ENCODE measurements at regions not wholly inside any gene's neighbourhood (a gene's known extent, or its start where the extent isn't known, plus 50 kb on each side); places are given as distances from the start of the nearest gene placed in this dataset.

GRCh38 chr16:50899951-50900350 is 158.1 kb downstream of the CYLD start:
- Mint-ChIP-seq H3K4me1 (ENCODE audit: low read depth) (peaks cover 16% of the 10 kb centered on the region), H3K4me3 (no peak overlapping the region), H3K9me3 (peaks cover 21% of the 10 kb centered on the region), H3K27me3 (peaks cover 3% of the 10 kb centered on the region), H3K36me3 (ENCODE audit: low read depth) (no peaks in the 10 kb centered on the region), H3K27ac (no peak overlapping the region)
- intact Hi-C loops (cut with micrococcal nuclease) = no loop called here

DNA sequence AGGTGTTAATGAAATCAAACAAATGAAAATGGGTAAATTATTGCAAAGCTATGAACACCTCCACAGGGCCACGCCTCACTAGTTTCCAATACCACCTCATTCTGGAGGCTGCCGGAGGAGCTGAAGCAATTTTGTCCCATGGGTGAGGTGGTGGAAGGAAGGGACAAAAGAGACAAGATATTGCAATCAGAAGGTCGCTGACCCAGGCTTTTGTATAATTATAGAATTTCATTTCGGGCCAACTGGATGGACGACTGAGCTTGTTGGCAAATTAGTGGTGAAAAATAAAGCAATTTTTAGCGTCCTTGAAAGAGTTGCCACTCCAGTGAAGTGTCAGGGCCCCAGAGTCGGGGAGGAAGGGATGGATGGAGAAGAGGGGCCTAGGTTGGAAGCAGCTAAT is 147.9 kb downstream of the CYLD start:
- Mint-ChIP-seq H3K4me3 (no peak overlapping the region), H3K4me1 (ENCODE audit: low read depth) (peaks cover 21% of the 10 kb centered on the region), H3K9me3 (no peaks in the 10 kb centered on the region), H3K27me3 (peaks cover 7% of the 10 kb centered on the region), H3K27ac (no peak overlapping the region), H3K36me3 (ENCODE audit: low read depth) (no peaks in the 10 kb centered on the region)
- intact Hi-C loops (cut with micrococcal nuclease) = no loop called here

DNA sequence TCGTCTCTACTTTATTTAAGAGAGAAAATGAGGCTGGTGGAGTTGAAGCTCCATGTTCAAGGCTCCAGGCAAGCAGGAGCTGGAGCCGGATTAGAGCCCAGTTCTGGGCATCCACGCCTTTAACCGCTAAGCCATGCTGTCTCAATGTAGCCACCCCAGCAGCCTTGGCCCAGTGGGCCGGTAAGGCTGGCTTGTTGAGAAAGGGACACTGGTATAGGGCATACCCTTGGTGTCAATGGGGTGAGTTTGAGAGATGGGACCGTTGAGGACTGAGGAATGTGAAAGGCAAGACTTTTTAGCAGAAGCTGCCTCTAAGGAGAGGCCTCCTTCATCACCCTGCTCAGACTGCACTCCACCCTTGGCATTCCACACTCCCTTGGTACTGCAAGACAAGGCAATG is 147.4 kb downstream of the CYLD start:
- intact Hi-C loops (cut with micrococcal nuclease) = no loop called here
- no peak overlapping the region for H3K4me3 Mint-ChIP-seq

DNA sequence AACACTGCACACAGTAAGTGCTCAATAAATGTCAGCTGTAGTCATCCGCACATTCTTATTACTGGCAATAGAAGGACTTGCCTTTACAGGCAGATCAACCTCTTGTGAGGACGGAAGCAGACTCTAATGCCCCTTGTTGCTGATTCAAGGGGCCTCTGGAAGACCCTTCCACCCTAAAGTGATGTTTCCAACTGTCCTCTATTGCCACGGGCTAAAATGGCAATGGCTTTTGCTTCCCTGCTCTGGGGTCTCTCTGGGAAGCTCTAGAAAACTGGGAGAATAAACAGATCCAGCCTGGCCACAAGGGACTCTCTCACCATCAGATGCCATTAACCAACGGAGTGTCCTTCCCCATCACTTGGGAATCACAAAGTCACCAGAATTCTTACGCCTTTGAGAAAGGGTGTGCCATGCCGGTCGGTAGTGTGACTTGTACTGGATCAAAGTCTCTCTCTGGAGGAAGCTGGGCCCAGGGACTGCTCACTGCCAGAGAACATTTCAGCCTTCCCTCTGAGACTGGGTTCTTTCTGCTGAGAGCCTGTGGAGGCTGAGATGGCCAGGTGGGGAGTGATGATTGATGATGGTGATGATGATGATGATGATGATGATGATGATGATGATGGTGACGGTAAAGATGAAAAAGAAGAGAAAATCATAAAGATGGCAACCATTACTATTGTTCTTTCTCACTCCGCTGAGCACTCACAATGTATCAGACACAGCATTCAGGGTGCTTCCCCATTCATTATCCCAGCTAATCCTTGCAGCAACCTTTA is 146.8 kb downstream of the CYLD start:
- H3K27ac Mint-ChIP-seq = no peak overlapping the region
- no peaks in the 10 kb centered on the region for H3K9me3 Mint-ChIP-seq
- no peak overlapping the region for H3K4me3 Mint-ChIP-seq
- peaks cover 14% of the 10 kb centered on the region for H3K4me1 Mint-ChIP-seq (ENCODE audit: low read depth)
- intact Hi-C loops (cut with micrococcal nuclease) = no loop called here
- H3K36me3 Mint-ChIP-seq (ENCODE audit: low read depth) = no peaks in the 10 kb centered on the region
- peaks cover 7% of the 10 kb centered on the region for H3K27me3 Mint-ChIP-seq

More for the DNA sequence above, 147.4 kb downstream of the CYLD start:
- no peaks in the 10 kb centered on the region for H3K36me3 Mint-ChIP-seq (ENCODE audit: low read depth)
- H3K27ac Mint-ChIP-seq = no peak overlapping the region
- no peaks in the 10 kb centered on the region for H3K9me3 Mint-ChIP-seq
- H3K27me3 Mint-ChIP-seq = peaks cover 7% of the 10 kb centered on the region
- peaks cover 19% of the 10 kb centered on the region for H3K4me1 Mint-ChIP-seq (ENCODE audit: low read depth)

- peaks cover 5% of the 10 kb centered on the region for H3K27me3 Mint-ChIP-seq
- no peaks in the 10 kb centered on the region for H3K9me3 Mint-ChIP-seq
- H3K4me3 Mint-ChIP-seq = no peak overlapping the region
- H3K27ac Mint-ChIP-seq = peak overlapping the region; percentile 38
- H3K36me3 Mint-ChIP-seq (ENCODE audit: low read depth) = no peaks in the 10 kb centered on the region
- H3K4me1 Mint-ChIP-seq (ENCODE audit: low read depth) = peaks cover 14% of the 10 kb centered on the region
- intact Hi-C loops (cut with micrococcal nuclease) = no loop called here
These were observed 145.8 kb downstream of the CYLD start for GRCh38 chr16:50887500-50888298.

GRCh38 chr16:50884066-50884860 is 142.4 kb downstream of the CYLD start:
- Mint-ChIP-seq H3K4me3 (no peak overlapping the region), H3K9me3 (no peaks in the 10 kb centered on the region), H3K27me3 (peaks cover 6% of the 10 kb centered on the region), H3K36me3 (ENCODE audit: low read depth) (no peaks in the 10 kb centered on the region), H3K4me1 (ENCODE audit: low read depth) (peaks cover 14% of the 10 kb centered on the region), H3K27ac (no peak overlapping the region)
- intact Hi-C loops (cut with micrococcal nuclease) = no loop called here

DNA sequence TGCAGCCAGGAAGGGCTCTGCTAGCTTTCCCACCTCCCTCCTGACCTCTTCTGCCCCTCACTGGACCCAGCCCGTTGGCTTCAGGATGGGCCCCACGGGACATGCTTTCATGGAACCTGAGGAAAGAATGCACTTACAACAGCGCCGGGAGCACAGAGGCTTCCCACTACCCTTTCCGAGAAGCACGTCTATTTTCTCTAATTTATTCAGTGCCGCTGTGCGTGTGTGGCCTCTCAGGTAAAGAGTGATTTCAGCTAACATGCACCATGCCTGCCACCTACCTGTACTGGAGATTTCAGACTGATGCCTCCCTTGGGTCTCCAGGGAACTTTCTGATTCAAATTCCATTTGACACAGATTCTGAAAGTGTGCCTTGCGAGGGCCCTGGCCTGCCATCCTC is 140.1 kb downstream of the CYLD start:
- intact Hi-C loops (cut with micrococcal nuclease) = no loop called here
- no peaks in the 10 kb centered on the region for H3K9me3 Mint-ChIP-seq
- peaks cover 3% of the 10 kb centered on the region for H3K4me1 Mint-ChIP-seq (ENCODE audit: low read depth)
- peaks cover 17% of the 10 kb centered on the region for H3K27me3 Mint-ChIP-seq
- H3K27ac Mint-ChIP-seq = no peak overlapping the region
- no peaks in the 10 kb centered on the region for H3K36me3 Mint-ChIP-seq (ENCODE audit: low read depth)
- no peak overlapping the region for H3K4me3 Mint-ChIP-seq

DNA sequence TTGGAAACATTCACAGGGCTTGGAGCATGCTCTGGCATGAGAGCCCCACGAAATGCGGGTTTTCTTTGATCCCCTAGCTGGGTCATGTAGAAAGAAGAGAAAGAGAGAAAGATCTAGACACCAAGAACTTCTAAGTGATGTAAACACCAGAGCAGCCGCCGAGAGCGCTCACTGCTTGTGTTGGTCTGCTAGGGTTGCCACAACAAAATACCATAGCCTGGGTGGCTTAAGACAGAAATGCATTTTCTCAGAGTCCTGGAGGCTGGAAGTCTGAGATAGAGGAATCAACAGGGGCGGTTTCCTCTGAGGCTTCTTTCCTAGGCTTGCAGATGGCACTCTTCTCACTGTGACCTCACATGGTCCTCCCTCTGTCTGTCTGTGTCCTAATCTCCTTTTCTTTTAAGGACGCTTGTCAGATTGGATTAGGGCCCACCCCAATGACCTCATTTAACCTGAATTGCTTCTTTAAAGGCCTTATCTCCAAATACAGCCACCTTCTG is 139.5 kb downstream of the CYLD start:
- Mint-ChIP-seq H3K9me3 (no peaks in the 10 kb centered on the region), H3K4me3 (no peak overlapping the region), H3K4me1 (ENCODE audit: low read depth) (no peaks in the 10 kb centered on the region), H3K27ac (no peak overlapping the region), H3K36me3 (ENCODE audit: low read depth) (no peaks in the 10 kb centered on the region), H3K27me3 (peaks cover 17% of the 10 kb centered on the region)
- intact Hi-C loops (cut with micrococcal nuclease) = no loop called here

- Mint-ChIP-seq H3K4me3 (no peak overlapping the region), H3K27me3 (peaks cover 19% of the 10 kb centered on the region), H3K4me1 (ENCODE audit: low read depth) (no peaks in the 10 kb centered on the region), H3K27ac (no peak overlapping the region), H3K9me3 (no peaks in the 10 kb centered on the region), H3K36me3 (ENCODE audit: low read depth) (no peaks in the 10 kb centered on the region)
- intact Hi-C loops (cut with micrococcal nuclease) = no loop called here
These were observed 139.0 kb downstream of the CYLD start for GRCh38 chr16:50880926-50881325.

DNA sequence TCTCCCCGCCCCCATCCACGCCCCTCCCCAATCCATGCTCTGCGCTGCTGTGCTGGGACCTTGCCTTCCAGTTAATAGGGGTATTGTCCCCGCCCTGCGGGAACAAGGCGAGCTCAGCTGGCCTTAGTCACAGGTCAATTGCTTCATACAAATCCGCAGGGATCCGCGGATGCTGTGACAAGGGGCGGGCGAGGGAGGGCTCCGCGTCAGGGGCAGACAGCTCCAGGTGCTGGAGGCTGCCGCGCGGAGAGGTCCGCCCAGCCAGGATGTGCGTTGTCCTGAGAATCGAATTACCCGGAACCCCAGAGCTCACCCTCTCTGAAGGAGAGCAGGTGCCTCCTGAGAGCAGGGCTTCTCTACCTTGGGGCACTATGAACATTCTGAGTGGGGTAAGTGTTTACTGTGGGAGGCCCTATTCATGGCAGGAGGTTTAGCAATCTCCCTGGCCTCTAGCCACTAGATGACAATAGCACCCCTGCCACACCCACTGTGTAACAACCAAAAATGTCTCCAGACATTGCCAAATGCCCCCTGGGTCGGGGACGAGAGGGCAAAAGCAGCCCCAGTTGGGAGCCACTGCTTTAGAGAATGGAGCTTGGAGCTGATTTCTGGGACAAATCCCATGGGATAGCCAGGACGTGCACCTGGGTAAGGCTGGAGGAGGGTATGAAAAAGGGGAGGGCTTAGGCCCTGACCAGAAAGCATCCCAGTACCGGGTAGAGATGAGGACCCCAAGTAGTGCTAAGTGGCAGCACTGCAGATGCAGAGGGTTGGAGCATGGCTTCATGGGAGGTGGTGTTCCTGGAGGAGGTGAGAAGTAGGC is 138.2 kb downstream of the CYLD start:
- Mint-ChIP-seq H3K4me1 (ENCODE audit: low read depth) (no peaks in the 10 kb centered on the region), H3K9me3 (no peaks in the 10 kb centered on the region), H3K4me3 (no peak overlapping the region), H3K27me3 (peaks cover 23% of the 10 kb centered on the region), H3K36me3 (ENCODE audit: low read depth) (no peaks in the 10 kb centered on the region), H3K27ac (no peak overlapping the region)
- intact Hi-C loops (cut with micrococcal nuclease) = no loop called here

- Mint-ChIP-seq H3K27ac (no peak overlapping the region), H3K27me3 (peaks cover 27% of the 10 kb centered on the region), H3K4me1 (ENCODE audit: low read depth) (no peaks in the 10 kb centered on the region), H3K36me3 (ENCODE audit: low read depth) (no peaks in the 10 kb centered on the region), H3K4me3 (no peak overlapping the region), H3K9me3 (no peaks in the 10 kb centered on the region)
- intact Hi-C loops (cut with micrococcal nuclease) = no loop called here
These were observed 137.2 kb downstream of the CYLD start for GRCh38 chr16:50878966-50879615.

DNA sequence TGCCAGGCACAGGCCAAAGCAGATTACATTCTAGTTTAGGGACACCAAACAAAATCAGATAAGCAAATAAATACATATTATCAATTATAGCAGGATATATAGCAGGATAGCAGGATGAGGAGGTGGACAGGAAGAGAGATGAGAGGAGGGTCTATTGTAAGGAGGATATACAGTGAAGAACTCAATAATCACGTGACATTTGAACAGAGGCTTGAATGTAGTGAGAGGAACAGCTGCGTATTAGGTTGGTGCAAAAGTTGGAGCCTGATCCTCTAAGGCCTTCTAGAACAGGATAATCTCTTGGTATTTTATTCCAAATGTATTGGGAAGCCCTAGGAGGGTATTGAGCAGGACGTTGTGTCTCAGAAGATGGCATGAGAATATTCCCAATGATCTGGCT is 136.7 kb downstream of the CYLD start:
- H3K4me3 Mint-ChIP-seq = no peak overlapping the region
- no peaks in the 10 kb centered on the region for H3K9me3 Mint-ChIP-seq
- no peaks in the 10 kb centered on the region for H3K36me3 Mint-ChIP-seq (ENCODE audit: low read depth)
- no peaks in the 10 kb centered on the region for H3K4me1 Mint-ChIP-seq (ENCODE audit: low read depth)
- H3K27ac Mint-ChIP-seq = no peak overlapping the region
- H3K27me3 Mint-ChIP-seq = peaks cover 27% of the 10 kb centered on the region
- intact Hi-C loops (cut with micrococcal nuclease) = no loop called here

DNA sequence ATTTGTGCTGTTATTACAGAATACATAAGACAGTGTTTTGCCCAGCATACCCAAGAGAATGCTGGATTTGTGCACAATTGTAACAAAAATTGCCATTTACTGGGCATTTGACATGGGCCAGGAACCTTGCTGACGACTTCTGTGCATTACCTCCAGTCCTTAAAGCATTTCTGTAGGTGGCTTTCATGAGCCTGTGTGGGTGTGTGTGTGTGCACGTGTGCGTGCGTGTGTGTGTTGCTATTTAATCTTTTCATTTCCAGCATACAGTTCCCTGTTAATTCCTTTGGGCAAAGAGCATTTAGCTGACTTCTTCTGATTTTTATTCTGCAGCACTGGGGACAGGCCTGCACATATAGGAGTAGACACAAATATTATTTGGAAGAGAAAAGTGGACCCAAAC is 134.4 kb downstream of the CYLD start:
- Mint-ChIP-seq H3K4me3 (no peak overlapping the region), H3K9me3 (no peaks in the 10 kb centered on the region), H3K36me3 (ENCODE audit: low read depth) (no peaks in the 10 kb centered on the region), H3K27ac (no peak overlapping the region), H3K4me1 (ENCODE audit: low read depth) (no peaks in the 10 kb centered on the region), H3K27me3 (peaks cover 30% of the 10 kb centered on the region)
- intact Hi-C loops (cut with micrococcal nuclease) = no loop called here
